HL-60 (cell line): ENCODE measurements at regions not wholly inside any gene's neighbourhood (a gene's known extent, or its start where the extent isn't known, plus 50 kb on each side); places are given as distances from the start of the nearest gene placed in this dataset.
A peak's percentile ranks its signal among the peaks of the same experiment; 100 is the strongest.

Source experiments
- DNase-seq, 2 experiments: peaks; one replicate each; pipeline ENCODE4 v3.0.0-alpha.2; 2010 to 2020; ENCODE audit warnings: low read depth in 1 of 2, low spot score in 1 of 2
- H3K27ac ChIP-seq: fragments of 250-450 bp; sonication (Bioruptor Pico); replicated peaks from 2 replicates; pipeline ENCODE4 v1.5.1; 2020; ENCODE audit warnings: mild to moderate bottlenecking, moderate library complexity
- H3K27me3 ChIP-seq: fragments of 250-450 bp; sonication (Bioruptor Pico); 2 replicates; pipeline ENCODE4 v1.5.1; 2021; ENCODE audit warnings: mild to moderate bottlenecking, moderate library complexity; ENCODE audit not compliant: insufficient read depth, poor library complexity, severe bottlenecking
- H3K4me3 ChIP-seq: replicated peaks from 2 replicates; pipeline ENCODE4 v1.5.1; 2011; ENCODE audit warnings: mild to moderate bottlenecking, control low read depth, low read length; ENCODE audit not compliant: insufficient read depth
- GABPA ChIP-seq: IDR thresholded peaks from 2 replicates; pipeline ENCODE4 v1.6.1; 2012; ENCODE audit warnings: low read depth
- POLR2AphosphoS5 ChIP-seq: IDR thresholded peaks from 2 replicates; pipeline ENCODE4 v1.6.1; 2012; ENCODE audit warnings: low read depth
- SPI1 ChIP-seq: IDR thresholded peaks from 2 replicates; pipeline ENCODE4 v1.6.1; 2012; ENCODE audit warnings: low read depth, mild to moderate bottlenecking, borderline replicate concordance
- TF ChIP-seq, protein P1 (sequence below): IDR thresholded peaks from one replicate; pipeline ENCODE4 v1.5.1; 2011; ENCODE audit warnings: low read length, control low read depth, inconsistent platforms; ENCODE audit not compliant: insufficient read depth
- TF ChIP-seq, protein P2 (sequence below): IDR thresholded peaks from 2 replicates; pipeline ENCODE4 v1.6.1; 2012; ENCODE audit warnings: low read depth; ENCODE audit not compliant: insufficient replicate concordance

DNA sequence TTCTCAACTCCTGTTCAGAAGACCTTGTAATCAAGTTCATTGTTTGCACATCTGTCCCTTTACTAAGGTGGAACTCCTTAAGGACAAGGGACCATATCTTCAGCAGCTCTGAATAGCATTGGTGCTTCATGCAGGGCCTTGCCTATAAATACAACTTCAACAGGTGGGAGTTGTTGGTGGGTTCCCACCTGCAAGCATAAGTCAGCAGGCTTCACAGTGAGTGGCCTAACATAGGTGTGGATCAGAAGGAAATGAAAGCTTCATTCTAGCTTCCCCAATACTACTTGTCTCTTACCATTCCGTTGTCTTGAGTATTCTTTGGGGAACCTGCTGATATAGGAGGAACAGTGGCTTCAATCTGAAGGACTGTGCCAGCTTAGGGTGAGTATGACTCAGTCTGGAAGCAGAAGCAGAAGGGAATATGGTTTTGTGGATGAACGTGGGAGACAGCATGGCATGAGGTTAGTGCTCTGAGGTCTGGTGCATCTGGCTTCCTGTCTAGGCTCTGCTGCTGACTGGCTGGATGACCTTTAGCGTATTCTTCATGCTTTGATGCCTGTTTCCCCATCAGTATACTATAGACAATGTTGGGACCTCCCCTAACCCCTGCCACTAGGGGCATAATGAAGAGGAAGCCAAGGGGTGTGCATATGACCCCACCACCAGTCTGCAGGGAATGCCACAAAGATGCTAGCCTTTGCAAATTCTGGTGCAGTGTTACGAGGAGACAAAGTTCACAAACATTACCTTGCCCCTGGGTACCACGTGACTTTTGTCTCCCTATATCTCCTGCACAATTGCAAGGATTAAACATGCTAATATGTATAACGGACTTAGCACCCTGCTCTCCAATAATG, 192.3 kb downstream of the PALM2AKAP2 start:
- Histone ChIP-seq H3K27me3 (no peaks in the 10 kb centered on the region), H3K4me3 (no peak overlapping the region), H3K27ac (no peak overlapping the region)
- DNase-seq, result peak; percentile 35 to 74
- TF ChIP-seq SPI1 (0 out of 2 replicates have a peak, but pooled peaks have one; percentile 5), GABPA (no peak), POLR2AphosphoS5 (peak; percentile 23; the same call in 1 of the 2 replicates)
- TF ChIP-seq, protein P1, sequence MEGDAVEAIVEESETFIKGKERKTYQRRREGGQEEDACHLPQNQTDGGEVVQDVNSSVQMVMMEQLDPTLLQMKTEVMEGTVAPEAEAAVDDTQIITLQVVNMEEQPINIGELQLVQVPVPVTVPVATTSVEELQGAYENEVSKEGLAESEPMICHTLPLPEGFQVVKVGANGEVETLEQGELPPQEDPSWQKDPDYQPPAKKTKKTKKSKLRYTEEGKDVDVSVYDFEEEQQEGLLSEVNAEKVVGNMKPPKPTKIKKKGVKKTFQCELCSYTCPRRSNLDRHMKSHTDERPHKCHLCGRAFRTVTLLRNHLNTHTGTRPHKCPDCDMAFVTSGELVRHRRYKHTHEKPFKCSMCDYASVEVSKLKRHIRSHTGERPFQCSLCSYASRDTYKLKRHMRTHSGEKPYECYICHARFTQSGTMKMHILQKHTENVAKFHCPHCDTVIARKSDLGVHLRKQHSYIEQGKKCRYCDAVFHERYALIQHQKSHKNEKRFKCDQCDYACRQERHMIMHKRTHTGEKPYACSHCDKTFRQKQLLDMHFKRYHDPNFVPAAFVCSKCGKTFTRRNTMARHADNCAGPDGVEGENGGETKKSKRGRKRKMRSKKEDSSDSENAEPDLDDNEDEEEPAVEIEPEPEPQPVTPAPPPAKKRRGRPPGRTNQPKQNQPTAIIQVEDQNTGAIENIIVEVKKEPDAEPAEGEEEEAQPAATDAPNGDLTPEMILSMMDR, result no peak

DNA sequence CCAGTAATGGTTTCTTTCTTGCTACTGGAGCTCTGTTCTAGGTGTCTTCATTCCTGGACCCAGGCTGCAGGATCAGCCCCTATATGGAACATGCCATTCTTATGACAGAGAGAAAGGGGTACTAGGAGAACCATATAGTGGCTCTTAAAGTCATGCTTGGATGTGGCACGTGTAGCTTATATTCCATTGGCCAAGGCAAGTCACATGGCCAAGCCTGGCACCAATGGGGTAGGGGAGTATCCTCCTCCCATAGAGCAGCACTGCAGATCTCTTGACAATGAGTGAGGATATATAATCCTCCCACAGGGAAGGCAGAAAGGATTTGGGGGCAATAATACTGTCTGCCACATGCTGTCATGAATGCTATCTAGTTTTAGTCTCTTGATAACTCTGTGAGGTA, 193.3 kb downstream of the PALM2AKAP2 start:
- Histone ChIP-seq H3K27me3 (no peaks in the 10 kb centered on the region), H3K27ac (no peak overlapping the region), H3K4me3 (no peak overlapping the region)
- no peak for DNase-seq
- TF ChIP-seq SPI1 (no peak), GABPA (no peak)
- TF ChIP-seq, protein P1, result no peak

DNA sequence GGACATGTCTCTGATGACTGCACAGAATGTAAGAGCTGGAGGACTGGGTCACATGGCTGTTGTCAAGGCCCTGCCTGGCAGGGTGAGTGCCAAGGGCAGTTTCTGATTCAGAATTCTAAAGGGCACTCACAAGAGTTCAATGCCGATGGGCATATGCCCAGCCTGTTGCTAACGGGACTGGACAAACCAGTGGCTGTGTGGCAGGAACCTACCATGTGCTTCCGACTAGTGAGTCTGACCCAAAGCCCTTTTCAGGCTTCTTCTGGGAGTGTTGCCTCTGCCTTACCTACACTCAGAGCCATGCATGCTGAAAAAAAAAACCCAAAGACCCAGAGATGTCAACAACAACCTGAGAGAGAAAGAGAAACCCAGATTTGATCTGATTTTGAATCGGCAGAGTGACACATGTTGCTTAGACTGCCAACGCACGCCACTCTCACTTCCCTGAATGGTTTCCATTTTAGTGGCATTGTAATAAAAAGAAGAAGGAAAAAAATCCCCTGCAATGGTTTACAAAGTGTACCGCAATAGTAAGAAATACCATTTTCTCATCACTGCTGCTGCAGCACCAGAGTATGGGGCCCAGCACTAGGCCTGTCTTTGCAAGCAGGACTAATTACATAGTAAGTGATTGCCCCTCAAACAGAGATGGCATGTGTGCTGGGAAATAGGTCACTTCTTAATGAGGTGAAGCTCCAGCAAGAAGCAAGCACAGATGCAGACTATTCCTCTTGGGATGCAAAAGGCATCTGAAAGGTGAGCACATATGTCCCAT, 194.3 kb downstream of the PALM2AKAP2 start:
- H3K27ac ChIP-seq, result no peak overlapping the region
- TF ChIP-seq POLR2AphosphoS5 (no peak), SPI1 (no peak), GABPA (no peak)
- TF ChIP-seq, protein P1, result no peak
- TF ChIP-seq, protein P2, sequence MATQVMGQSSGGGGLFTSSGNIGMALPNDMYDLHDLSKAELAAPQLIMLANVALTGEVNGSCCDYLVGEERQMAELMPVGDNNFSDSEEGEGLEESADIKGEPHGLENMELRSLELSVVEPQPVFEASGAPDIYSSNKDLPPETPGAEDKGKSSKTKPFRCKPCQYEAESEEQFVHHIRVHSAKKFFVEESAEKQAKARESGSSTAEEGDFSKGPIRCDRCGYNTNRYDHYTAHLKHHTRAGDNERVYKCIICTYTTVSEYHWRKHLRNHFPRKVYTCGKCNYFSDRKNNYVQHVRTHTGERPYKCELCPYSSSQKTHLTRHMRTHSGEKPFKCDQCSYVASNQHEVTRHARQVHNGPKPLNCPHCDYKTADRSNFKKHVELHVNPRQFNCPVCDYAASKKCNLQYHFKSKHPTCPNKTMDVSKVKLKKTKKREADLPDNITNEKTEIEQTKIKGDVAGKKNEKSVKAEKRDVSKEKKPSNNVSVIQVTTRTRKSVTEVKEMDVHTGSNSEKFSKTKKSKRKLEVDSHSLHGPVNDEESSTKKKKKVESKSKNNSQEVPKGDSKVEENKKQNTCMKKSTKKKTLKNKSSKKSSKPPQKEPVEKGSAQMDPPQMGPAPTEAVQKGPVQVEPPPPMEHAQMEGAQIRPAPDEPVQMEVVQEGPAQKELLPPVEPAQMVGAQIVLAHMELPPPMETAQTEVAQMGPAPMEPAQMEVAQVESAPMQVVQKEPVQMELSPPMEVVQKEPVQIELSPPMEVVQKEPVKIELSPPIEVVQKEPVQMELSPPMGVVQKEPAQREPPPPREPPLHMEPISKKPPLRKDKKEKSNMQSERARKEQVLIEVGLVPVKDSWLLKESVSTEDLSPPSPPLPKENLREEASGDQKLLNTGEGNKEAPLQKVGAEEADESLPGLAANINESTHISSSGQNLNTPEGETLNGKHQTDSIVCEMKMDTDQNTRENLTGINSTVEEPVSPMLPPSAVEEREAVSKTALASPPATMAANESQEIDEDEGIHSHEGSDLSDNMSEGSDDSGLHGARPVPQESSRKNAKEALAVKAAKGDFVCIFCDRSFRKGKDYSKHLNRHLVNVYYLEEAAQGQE, result no peak
- no peak overlapping the region for H3K4me3 ChIP-seq
- DNase-seq, result no peak
- no peaks in the 10 kb centered on the region for H3K27me3 ChIP-seq

DNA sequence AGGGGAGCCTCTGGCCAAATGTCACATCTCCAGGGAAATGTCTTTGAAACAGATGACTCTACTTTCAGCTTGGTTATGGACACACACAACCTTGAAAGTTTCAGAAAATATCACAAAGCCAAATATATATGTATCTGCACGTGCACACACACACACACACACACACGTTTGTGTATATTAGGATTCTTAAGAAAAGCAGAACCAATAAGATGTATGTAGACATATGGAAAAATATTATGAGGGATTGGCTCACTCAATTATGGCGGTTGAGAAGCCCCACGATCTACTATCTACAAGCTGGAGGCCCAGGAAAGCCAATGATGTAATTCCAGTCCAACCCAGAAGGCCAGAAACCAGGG, 194.9 kb downstream of the PALM2AKAP2 start:
- H3K27me3 ChIP-seq, result no peaks in the 10 kb centered on the region
- H3K4me3 ChIP-seq, result no peak overlapping the region
- TF ChIP-seq, protein P1, result no peak
- TF ChIP-seq GABPA (no peak), POLR2AphosphoS5 (no peak), SPI1 (no peak)
- TF ChIP-seq, protein P2, result no peak
- no peak overlapping the region for H3K27ac ChIP-seq
- DNase-seq, result no peak
